GM21619 (cell line): ENCODE measurements at regions not wholly inside any gene's neighbourhood (a gene's known extent, or its start where the extent isn't known, plus 50 kb on each side); places are given as distances from the start of the nearest gene placed in this dataset.
"Not testable (repeated sequence)": the region's sequence is repeated elsewhere in the genome, so short reads cannot be mapped to it uniquely, and the experiment has no call there.

Source experiments
- ATAC-seq: cut with Tn5 transposase; IDR thresholded peaks from one replicate; pipeline ENCODE4 v1.9.1; 2021; ENCODE audit not compliant: unreplicated experiment

DNA sequence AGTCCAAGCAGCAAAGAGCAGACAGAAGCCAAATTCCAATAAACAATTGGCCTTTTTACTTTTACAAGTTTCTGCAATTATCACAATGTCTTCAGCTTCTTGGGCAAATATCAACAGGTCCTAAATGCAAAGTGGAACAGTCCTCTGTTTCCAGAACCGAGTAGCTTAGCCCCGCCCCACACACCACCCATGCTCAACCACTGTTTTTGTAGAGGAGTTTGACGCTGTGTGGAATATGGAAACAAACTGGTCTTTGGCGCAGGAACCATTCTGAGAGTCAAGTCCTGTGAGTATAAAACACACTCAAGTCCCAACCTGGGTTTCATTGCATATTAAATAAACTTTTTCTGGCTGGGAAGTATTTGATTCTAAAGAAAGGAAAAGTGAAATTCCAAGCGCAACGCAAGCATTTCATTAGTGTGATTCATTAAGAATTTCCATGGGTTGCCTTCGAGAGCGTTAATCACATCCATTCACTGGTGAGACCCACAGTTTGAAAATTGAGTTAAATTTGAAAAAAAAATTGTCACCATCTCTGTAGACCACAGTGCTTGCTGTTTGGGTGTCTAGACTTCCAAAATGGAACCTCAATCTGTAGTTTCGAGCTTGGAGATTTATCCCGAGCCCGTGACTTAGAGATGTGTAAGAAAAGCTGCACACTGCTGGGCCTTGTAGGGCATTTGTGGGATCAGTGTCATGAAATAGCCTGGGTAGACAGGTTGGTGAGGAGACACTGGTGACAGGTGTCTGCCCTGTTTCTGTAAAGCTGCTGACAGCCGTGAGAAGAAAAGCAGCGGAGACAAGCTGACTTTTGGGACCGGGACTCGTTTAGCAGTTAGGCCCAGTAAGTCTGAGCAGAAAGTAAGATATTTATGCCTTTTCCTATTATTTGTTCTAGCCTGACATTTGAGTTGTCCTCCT, 96.1 kb downstream of the DAD1 start:
- ATAC-seq = no peak

DNA sequence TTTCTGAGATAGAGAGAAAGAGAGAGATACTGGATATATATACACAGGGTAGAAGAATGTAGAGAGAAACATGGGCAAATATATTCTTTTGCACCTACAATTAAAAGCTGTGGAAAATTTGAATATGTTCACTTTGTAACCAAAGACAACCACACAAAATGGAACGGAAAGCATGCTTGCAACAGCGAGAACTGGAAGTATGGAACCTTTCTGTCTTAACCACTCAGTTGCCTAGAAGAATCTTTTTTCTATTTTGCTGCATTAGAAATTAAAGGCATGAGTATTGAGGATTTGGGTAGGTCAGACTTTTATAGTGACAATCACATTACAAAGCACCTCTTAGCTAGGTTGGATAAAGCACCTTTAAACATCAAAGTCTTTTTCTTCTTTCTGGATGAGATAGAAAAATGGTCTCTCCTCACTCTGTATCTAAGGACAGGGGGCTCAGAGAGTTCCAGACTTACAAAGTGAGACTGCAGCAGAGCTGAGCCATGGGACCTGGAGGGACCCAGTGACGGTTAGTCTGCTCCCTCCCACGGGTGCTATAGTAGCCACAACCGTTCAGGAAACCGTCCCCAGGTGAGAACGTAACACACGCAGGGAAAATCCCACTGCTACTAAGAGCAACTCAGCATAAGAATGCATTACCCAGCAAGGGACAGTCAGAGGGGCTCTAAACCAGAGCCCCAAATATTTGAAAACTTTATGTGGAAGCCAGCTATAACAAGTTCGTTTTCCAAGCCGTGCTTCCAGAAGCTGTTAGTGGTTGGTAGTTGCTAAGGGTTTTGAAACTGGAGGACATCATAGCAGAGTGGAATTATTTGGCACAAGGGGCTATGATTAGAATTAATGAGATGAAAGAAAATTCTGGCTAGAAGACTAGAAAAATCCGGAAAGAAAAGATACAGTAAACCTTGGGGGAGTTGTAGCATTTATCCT, 97.1 kb downstream of the DAD1 start:
- peak; percentile 38 for ATAC-seq

DNA sequence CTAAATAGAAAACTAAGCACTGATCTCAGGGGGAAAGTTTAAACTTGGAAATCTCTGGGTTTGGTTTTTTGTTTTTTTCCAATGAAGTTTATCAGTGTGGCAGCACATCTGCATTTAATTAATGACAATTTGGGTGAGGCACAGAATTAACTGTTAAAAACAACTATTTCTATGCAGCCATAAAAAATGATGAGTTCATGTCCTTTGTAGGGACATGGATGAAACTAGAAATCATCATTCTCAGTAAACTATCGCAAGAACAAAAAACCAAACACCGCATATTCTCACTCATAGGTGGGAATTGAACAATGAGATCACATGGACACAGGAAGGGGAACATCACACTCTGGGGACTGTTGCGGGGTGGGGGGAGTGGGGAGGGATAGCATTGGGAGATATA, 98.0 kb downstream of the DAD1 start:
- not testable (repeated sequence) for ATAC-seq

DNA sequence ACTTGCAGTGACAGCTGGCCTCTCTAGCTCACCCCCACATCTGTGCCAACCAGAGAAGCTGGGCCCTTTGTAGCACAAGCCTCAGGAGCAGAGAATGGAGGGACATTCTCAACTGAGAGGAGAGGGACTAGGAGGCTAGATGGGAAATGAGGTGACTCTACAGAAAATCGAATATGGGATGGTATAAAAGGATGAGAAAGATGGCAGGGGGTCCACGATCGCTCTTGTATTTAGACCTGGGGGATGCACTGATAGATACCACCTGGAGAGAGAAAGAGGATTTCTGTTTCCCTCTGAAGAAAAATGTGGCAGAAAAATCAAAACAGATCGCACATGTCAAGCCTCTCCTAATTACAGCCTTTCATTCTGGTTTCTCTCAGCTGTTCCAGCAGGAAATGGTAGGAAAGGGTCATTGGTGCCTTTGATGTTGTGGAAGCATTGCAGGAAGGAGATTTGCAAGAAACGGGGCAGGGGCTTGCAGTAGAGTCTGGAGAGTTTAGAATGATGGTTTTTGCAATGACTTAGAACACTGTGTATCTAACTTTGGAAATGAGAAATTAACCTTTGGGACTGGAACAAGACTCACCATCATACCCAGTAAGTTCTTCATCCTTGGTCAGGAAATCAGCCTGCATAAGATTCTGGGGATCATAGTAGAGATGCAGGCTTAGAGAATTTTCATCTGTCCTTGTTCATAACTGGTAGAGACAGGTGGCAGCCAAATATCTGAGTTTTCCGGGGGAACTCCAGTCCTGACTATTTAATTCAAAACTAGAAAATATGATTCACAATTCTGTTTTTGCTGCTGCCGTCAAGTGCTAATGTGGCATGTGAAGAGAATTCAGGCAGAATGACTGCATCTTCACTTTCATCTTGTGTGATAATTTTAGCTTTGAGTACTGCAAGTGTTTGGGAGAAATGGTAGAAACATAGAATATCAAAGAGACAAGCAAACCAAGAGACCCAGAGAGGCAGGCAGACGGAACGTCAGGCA, 98.8 kb downstream of the DAD1 start:
- ATAC-seq = no peak

DNA sequence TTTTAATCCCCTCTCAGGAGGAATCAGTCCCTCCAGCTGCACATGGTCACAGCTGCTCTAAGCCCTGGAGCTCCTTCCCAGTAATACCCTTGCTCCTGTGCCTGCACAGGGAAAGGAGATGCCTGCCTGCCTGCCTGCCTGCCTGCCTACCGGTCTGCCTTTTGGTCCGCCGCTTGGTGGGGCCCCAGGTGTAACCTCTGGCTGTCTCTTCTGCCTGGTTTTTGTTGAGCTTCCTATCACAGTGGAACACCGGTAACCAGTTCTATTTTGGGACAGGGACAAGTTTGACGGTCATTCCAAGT, 99.8 kb downstream of the DAD1 start:
- ATAC-seq = no peak

DNA sequence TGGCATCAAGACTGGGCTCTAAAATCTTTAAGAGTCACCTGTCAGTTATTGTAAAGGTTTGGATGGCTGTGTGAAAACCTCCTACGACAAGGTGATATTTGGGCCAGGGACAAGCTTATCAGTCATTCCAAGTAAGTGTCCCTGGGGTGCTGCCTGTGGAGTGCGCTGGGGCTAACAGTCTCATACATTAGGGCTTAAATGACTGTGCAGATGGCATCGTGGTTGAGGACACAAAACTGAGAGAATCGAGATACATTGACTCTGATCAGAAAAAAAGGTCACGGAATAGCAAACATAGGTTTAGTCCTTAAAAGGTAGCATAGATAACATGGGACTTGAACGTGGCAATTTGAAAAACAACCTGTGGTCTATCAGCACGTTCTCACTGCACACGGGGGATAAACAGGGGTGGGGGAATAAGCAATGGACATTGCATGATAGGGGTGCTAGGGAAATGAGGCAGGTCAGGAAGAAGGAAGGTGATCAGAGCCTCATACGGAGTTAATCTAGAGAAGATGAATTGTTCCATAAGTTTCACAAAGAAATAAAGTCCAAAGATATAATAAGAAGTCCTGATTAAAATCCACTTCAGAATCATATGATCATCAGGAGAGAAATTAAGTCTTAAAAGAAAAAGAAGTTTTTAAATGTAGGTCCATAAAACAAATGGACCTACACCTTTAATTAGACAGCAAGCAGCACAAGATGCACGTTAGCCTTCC, 100.3 kb downstream of the DAD1 start:
- no peak for ATAC-seq

DNA sequence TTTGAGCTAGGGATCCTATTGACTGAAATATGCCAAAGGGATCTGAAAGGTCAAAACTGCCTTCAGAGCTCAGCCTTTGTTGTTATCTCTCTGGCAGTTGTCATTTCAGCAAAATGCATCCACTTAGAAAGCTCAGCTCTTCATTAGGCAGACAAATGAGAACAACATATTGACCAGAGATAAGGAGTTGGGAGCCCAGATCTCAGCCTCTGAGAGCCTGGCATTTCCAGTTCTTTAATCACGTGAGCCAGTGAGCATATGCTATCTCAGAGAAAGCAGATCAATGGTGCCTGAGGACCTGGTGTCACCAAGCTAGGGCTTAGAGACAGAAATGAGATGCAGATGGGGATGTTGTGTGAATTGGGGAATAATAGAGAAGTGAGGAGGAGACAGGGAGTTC, 101.1 kb downstream of the DAD1 start:
- ATAC-seq = no peak

DNA sequence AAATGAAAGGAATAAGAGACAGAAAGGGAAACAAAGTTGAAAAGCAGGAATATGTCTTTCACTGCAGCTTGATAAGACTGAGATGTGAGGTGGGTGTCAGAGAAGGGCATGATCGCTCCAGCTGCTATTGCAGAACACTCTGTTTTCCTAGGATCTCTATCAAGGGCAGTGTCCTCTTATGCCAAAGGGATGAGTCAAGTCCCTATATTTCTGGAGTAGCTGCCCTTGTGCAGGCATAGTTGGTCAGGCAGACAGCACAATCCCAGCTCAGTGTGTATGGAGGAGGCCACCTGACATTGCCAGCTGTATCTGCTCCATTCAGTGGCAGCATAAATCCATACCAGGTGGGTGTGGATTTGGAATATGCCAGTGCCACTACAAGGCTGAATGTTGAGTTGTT, 101.6 kb downstream of the DAD1 start:
- ATAC-seq = no peak

DNA sequence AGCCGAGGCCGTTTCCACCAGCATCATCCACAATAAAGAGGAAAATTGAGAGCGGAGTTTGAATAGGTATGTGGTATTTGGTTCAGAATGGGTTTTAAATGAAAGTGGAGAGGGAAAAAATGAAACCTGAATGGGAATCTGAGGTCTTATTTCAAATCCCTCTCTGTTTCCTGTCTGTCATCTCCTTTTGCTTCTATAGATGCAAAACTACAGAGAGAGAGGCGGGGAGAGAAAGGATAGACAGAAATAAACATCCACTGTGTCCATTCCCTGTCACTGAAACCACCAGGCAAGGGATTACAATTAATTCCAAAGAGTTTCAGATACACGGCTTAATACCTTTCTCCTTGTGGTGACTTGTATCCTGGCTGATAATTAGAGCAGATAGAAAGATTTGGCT, 102.3 kb downstream of the DAD1 start:
- no peak for ATAC-seq

DNA sequence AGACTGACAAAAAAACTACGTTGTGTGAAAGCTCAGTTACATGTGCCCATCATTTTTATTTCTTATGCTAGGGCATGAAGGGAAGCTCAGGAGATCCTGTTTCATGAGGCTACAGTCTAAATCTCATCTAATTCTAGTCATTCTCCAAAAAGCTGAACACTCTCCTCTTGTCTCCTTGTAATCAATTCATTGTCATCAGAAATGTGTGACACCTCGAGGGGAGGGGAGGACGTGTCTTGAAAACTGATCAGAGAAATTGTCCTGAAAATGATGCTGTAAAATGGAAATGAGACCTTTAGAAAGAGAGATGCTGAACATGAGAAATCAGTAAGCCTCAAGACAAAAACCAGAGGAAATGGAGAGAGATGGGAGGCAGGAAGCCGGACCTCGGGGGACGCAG, 103.4 kb downstream of the DAD1 start:
- ATAC-seq = no peak

DNA sequence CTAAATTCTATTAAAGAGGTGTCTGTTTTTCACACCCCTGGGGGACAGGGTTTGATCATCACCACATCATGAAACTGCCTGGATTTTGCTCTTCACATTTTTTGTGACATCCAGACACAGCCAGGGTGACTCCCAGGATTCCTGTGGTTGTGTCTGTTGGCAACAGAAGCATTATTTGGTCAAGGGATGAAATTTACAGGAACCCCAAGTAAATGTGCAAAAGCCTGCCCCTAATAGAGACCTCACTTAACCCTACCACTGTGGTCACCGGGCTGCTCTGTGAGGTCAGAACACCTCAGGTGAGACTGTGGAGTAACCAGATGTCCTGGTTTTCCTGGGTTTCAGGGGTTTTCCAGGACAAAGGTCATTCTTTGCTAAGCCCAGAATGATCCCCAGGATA, 103.8 kb downstream of the DAD1 start:
- no peak for ATAC-seq

DNA sequence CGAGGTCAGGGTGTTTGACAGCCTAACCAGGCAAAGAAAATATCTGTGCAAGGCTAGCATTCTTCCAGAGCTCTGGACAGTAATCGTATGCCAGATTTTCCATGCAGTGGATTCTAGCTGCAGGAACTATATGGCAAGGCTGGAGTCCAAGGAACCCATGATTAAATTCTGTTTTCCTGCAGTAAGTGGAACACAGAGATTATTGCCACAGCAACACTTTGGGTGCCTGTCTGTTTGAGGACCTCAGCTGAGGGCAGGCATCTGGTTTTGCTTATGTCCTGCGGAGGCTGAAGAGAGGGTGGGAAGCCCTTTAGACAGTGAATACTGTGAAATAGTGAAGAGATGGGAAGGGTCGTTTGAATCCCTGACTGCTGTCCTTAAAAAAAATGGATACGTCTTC, 104.4 kb downstream of the DAD1 start:
- ATAC-seq = no peak

DNA sequence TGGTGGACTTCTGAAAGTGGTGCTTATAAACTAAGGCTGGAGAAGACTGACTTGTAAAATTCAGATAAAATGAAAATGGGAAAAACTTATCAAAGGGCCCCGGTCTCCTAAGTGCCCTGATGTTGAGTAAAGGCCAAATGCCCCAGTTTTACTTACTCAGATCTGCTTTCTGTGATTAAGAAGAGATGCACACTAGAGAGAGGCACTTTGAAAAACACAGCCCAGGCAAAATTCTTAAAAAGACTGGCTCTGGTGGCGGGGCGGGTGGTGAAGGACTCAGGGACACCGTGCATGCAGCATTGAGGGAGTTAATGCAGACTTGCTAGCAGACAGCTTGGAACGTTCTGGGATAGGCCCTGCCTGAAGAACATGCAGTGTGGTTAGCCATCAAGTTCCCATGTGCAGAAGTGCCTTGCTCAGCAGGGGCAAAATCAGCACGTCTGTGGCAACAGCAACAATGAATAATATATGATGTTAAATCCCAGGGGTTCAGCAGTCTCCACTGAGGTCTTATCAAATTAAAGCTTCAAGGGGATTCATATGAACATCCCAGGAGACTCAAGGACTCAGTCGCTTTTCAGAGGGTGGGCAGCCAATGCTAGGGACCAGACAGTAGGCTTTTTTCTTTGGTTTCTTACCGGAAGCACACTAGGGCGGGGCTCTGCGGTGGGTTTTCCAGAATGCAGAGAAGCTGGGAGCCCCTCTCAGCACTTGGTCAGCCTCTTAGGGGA, 105.0 kb downstream of the DAD1 start:
- no peak for ATAC-seq

DNA sequence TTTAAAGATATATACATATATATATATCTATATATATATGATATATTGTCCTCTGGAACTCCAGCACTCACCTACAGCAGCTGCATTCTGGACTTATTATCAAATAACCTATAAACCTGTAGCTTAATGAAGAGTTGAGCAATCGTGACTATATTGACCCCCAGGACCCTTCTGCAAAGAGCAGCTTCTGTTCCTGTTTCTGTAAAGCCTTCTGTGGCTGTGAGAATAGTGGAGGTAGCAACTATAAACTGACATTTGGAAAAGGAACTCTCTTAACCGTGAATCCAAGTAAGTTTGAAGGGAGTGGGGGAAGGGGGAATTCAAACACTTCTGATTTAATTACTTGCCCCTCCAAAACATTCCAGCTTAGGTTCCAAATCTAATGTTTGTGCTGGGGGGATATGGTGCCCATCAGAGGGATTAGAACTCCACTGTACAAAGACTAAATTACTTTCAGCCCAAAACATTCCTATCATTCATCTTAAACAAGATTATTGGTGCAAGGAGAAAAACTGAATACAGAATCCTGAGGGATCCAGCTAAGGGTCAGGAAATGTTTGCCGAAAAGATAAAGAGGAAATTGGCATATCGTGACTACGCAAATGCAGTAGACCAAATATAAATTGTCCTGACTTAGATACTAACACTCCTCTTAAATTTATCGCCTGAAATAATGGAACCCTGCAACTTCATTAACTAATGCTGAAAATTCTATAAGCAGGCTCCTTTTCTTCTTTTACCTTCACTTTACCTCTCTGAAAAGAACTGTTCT, 106.1 kb downstream of the DAD1 start:
- ATAC-seq = no peak

DNA sequence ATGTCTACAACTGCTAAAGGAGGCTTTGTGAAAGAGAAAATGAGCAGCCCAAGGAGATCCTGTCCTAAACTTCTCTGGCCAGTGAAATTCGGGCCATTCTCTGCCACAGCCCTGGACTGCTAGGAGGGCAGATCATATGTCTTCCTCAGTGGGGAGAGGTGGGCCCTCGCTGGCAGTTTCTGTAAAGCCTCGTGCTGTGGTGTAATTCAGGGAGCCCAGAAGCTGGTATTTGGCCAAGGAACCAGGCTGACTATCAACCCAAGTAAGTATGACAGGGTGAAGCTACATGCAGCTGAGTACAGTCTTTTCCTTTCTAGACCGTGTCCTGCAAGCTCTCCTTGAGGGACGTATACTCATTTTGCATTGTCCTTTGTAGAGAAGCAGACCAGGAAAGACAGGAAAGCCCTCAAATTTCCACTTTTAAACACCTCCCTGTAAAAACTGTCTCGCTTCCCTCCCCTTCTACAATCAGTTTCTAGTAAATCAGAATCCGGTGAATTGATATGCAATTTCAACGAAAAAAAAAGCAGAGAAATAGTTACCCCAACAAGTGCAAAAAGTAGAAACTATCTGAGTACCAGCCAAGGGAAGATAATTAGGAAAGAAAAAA, 106.8 kb downstream of the DAD1 start:
- ATAC-seq = no peak

DNA sequence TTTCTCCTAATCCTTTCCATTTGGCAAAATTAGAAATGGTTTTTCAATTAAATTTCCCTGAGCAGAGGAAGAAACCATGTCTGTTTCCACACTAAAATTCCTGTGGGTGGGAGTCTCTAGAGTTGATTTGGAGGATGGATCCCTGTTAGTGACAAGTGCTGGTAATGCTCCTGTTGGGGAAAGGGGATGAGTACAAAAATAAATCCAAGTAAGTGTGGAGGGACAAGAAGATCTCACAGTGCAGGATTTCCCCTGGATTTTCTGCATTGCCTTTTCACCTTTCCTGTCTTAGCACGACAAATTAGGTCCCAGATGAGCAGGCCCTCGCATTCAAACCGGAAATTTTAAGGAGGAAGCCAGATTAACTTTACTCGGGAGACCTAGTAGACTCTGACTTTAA, 107.5 kb downstream of the DAD1 start:
- no peak for ATAC-seq

DNA sequence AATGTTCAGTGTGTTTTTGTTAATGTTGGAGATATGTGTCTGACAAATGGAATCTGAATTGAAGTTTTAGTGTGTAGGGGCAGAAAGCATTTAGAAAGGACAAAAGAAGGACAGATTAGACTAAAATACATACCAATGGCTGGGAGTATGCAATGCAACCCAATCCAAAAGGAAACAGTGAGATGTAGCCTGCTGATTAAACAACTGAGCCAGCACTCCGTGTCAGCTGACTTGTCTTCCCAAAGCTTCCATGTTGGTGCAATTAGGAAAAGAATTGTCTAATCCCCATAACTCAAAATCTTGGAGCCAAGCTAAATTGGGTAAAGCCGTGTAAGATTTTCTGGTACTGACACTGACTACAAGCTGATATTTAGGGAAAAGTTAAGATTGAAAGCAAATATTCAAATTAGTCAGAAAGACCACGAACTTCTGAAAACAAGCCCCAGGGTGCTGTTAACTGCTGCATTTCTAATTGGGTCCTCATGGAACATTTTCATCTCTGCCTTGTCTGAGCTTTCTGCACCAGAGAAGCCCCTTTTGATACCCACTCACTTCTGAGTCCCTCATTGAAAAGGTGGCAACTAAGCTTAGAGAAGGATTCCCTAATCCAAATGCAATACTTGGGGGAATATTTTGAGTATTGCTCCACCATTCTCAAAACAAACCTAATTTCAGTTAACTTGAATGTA, 109.1 kb downstream of the DAD1 start:
- no peak for ATAC-seq

DNA sequence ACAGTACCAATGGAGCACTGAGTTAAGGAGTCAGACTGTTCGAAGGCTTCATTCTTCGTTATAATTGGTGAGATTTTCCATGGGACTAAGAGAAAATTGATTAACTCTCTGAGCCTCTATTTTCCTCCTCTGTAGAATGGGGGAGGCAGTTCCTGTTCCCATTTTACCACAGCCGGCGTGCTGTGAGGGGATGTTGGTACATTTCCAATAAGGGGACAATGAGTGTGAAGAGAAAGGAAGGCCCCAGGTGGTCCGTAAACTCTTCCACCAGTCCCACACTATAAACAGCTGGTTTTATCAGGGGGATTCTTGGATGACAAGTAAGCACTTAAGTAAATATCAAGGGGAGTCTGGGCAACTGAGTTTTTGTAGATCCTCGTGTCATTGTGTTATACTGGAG, 109.9 kb downstream of the DAD1 start:
- ATAC-seq = no peak
